RWPE2 (cell line): ENCODE measurements at regions not wholly inside any gene's neighbourhood (a gene's known extent, or its start where the extent isn't known, plus 50 kb on each side); places are given as distances from the start of the nearest gene placed in this dataset.

Experiments
- ATAC-seq: fragments of 200-7000 bp; cut with Tn5 transposase; 3 replicates; pipeline ENCODE4 v1.9.1; 2021; ENCODE audit warnings: low read depth
- DNase-seq: peaks from one replicate; pipeline ENCODE4 v3.0.0-alpha.2; 2020; ENCODE audit warnings: low spot score
- H3K27ac ChIP-seq: fragments of 450-650 bp; 2 replicates; pipeline ENCODE4 v1.5.1; 2017; ENCODE audit warnings: mild to moderate bottlenecking; ENCODE audit not compliant: poor library complexity, severe bottlenecking
- H3K27me3 ChIP-seq: fragments of 250-450 bp; sonication (Bioruptor Pico); 2 replicates; pipeline ENCODE4 v1.5.1; 2021; ENCODE audit warnings: mild to moderate bottlenecking, moderate library complexity; ENCODE audit not compliant: insufficient read depth, poor library complexity, severe bottlenecking
- H3K36me3 ChIP-seq: fragments of 250-450 bp; sonication (Bioruptor Pico); 2 replicates; pipeline ENCODE4 v1.5.1; 2020; ENCODE audit warnings: low read depth, mild to moderate bottlenecking, moderate library complexity
- H3K4me1 ChIP-seq: fragments of 250-450 bp; sonication (Bioruptor Pico); 2 replicates; pipeline ENCODE4 v1.5.1; 2021; ENCODE audit warnings: mild to moderate bottlenecking, moderate library complexity; ENCODE audit not compliant: insufficient read depth, poor library complexity, severe bottlenecking
- H3K4me3 ChIP-seq: fragments of 250-450 bp; sonication (Bioruptor Pico); 2 replicates; pipeline ENCODE4 v1.5.1; 2021; ENCODE audit warnings: mild to moderate bottlenecking, moderate library complexity; ENCODE audit not compliant: severe bottlenecking
- H3K9me3 ChIP-seq: fragments of 250-450 bp; sonication (Bioruptor Pico); 2 replicates; pipeline ENCODE4 v1.5.1; 2021; ENCODE audit warnings: mild to moderate bottlenecking, moderate library complexity; ENCODE audit not compliant: severe bottlenecking
- TF ChIP-seq, protein P1 (sequence below): fragments of 450-650 bp; IDR thresholded peaks from one replicate; pipeline ENCODE4 v1.5.1; 2017; ENCODE audit warnings: mild to moderate bottlenecking, moderate library complexity; ENCODE audit not compliant: poor library complexity, severe bottlenecking

DNA sequence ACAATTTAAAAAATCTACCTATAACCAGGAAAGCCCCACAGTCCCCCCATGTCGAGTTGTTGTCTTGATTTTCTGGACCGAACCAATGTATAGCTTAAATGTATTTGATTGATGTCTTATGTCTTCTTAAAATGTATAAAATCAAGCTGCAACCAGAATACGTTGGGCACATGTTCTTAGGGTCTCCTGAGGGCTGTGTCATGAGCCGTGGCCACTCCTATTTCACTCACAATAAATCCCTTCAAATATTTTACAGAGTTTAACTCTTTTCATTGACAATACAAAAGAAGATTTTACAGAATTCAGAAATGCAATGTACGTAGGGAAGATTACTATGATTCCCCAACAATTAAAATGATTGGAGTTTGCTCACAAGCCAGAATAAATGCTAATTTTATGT, 428.7 kb upstream of the RAG2 start:
- TF ChIP-seq, protein P1, sequence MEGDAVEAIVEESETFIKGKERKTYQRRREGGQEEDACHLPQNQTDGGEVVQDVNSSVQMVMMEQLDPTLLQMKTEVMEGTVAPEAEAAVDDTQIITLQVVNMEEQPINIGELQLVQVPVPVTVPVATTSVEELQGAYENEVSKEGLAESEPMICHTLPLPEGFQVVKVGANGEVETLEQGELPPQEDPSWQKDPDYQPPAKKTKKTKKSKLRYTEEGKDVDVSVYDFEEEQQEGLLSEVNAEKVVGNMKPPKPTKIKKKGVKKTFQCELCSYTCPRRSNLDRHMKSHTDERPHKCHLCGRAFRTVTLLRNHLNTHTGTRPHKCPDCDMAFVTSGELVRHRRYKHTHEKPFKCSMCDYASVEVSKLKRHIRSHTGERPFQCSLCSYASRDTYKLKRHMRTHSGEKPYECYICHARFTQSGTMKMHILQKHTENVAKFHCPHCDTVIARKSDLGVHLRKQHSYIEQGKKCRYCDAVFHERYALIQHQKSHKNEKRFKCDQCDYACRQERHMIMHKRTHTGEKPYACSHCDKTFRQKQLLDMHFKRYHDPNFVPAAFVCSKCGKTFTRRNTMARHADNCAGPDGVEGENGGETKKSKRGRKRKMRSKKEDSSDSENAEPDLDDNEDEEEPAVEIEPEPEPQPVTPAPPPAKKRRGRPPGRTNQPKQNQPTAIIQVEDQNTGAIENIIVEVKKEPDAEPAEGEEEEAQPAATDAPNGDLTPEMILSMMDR: no peak
- H3K4me3 ChIP-seq: no peak overlapping the region
- DNase-seq: no peak
- H3K36me3 ChIP-seq: no peaks in the 10 kb centered on the region
- H3K27ac ChIP-seq: no peak overlapping the region
- no peaks in the 10 kb centered on the region for H3K9me3 ChIP-seq
- no peaks in the 10 kb centered on the region for H3K4me1 ChIP-seq
- ATAC-seq: no peak
- peaks cover 3% of the 10 kb centered on the region for H3K27me3 ChIP-seq

DNA sequence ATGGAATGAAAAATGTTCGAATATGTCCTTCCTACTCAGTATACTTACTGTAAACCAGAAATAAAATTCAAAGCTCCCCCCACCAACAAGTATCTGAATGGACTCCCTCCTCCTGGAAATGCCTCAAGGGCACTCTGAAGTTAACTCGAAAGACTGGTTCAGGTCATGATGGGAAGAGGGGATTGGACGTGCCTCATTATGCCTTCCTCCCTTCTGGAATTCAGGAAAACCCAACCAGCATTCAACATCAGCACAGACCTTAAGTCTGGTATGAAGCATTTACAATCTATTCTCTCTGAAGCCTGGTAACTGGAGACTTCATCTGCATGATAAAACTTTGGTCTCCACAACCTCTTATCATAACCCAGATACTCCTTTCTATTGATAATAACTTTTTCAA, 428.3 kb upstream of the RAG2 start:
- H3K4me1 ChIP-seq: no peaks in the 10 kb centered on the region
- TF ChIP-seq, protein P1: no peak
- DNase-seq (no peak), ATAC-seq (no peak)
- peaks cover 3% of the 10 kb centered on the region for H3K27me3 ChIP-seq
- no peak overlapping the region for H3K4me3 ChIP-seq
- H3K9me3 ChIP-seq: no peaks in the 10 kb centered on the region
- H3K36me3 ChIP-seq: no peaks in the 10 kb centered on the region
- no peak overlapping the region for H3K27ac ChIP-seq

DNA sequence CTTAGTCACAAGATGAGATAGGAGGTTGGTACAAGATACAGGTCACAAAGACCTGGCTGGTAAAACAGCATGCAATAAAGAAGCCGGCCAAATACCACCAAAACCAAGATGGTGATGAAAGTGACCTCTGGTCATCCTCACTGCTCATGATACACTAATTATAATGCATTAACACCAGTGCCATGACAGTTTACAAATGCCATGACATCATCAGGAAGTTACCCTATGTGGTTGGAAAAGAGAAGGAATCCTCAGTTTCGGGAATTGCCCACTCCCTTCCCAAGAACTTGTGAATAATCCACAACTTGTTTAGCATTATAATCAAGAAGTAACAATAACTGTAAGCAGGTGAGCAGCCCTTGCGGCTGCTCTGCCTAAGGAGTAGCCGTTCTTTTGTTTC, 408.5 kb upstream of the RAG2 start:
- DNase-seq (no peak), ATAC-seq (no peak)
- TF ChIP-seq, protein P1: no peak
- Histone ChIP-seq H3K27me3 (no peaks in the 10 kb centered on the region), H3K9me3 (no peaks in the 10 kb centered on the region), H3K4me1 (no peaks in the 10 kb centered on the region), H3K27ac (no peak overlapping the region), H3K4me3 (no peak overlapping the region), H3K36me3 (no peaks in the 10 kb centered on the region)

DNA sequence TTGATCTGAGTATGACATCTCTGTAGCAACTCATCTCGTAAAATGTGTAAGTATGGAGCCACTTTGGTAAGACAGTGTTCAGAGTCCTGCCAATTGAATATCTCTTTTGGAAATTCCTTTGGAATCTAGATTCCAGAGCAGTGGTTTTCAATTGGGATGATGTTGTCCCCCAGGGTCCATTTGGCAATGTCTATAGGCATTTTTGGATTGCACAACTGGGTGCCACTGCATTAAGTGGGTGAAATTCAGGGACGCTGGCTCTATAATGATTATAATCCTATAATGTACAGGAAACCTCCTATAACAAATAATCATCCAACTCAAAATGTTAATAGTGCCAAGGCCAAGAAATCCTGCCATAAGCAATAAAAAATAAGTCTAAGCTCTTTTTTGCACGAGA, 404.8 kb upstream of the RAG2 start:
- Histone ChIP-seq H3K36me3 (no peaks in the 10 kb centered on the region), H3K27ac (no peak overlapping the region), H3K4me1 (no peaks in the 10 kb centered on the region), H3K9me3 (no peaks in the 10 kb centered on the region), H3K4me3 (no peak overlapping the region), H3K27me3 (peaks cover 3% of the 10 kb centered on the region)
- DNase-seq (no peak), ATAC-seq (no peak)
- TF ChIP-seq, protein P1: no peak

DNA sequence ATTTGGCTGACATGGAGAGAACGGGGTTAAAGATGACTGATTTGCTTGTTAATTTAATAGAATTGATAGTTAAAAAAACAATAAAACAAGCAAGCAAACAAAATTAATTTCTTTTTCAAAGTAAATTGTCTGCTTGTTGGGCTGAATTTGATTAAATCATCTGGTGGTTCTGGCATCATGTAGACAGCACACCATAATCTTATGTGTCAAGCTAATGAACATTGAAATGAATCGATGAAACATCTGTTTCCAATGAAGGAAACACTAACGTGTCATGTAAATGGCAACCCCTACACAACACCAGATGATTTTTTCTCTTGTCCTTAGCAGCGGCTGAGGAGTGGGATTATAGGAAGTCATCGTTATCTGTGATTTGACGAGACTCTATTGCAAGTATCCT, 399.6 kb upstream of the RAG2 start:
- Histone ChIP-seq H3K9me3 (no peaks in the 10 kb centered on the region), H3K36me3 (no peaks in the 10 kb centered on the region), H3K4me3 (no peak overlapping the region), H3K4me1 (no peaks in the 10 kb centered on the region), H3K27me3 (peaks cover 3% of the 10 kb centered on the region), H3K27ac (no peak overlapping the region)
- DNase-seq: no peak
- no peak for ATAC-seq
- TF ChIP-seq, protein P1: no peak
